SK-N-SH treated with all-trans-retinoic acid at 6 μM for 48 hours (cell line): ENCODE measurements at regions not wholly inside any gene's neighbourhood (a gene's known extent, or its start where the extent isn't known, plus 50 kb on each side); places are given as distances from the start of the nearest gene placed in this dataset.

Experiments
- ATAC-seq: fragments of 200-7000 bp; cut with Tn5 transposase; 3 replicates; pipeline ENCODE4 v1.9.1; 2020; ENCODE audit warnings: mild to moderate bottlenecking, moderate library complexity
- ARNTL ChIP-seq: fragments of 450-650 bp; formaldehyde crosslinking; IDR thresholded peaks from 2 replicates; pipeline ENCODE4 v1.5.0; 2020; ENCODE audit warnings: low read depth, mild to moderate bottlenecking, moderate library complexity, borderline replicate concordance
- BACH2 ChIP-seq: fragments of 250-450 bp; sonication (Bioruptor Pico); IDR thresholded peaks from 2 replicates; pipeline ENCODE4 v1.9.0; 2021; ENCODE audit warnings: mild to moderate bottlenecking, borderline replicate concordance
- CREB5 ChIP-seq: fragments of 250-450 bp; sonication (Bioruptor Pico); IDR thresholded peaks from 2 replicates; pipeline ENCODE4 v1.5.1; 2020; ENCODE audit warnings: low read depth, mild to moderate bottlenecking, moderate library complexity
- CSRNP3 ChIP-seq: fragments of 250-450 bp; sonication (Bioruptor Pico); IDR thresholded peaks from 2 replicates; pipeline ENCODE4 v1.5.1; 2021; ENCODE audit warnings: mild to moderate bottlenecking, moderate library complexity
- ESRRG ChIP-seq: fragments of 250-450 bp; sonication (Bioruptor Pico); IDR thresholded peaks from 2 replicates; pipeline ENCODE4 v1.6.1; 2021; ENCODE audit warnings: mild to moderate bottlenecking
- GLIS3 ChIP-seq: fragments of 250-450 bp; sonication (Bioruptor Pico); IDR thresholded peaks from 2 replicates; pipeline ENCODE4 v1.5.0; 2020; ENCODE audit warnings: mild to moderate bottlenecking, moderate library complexity
- ISL1 ChIP-seq: fragments of 250-450 bp; sonication (Bioruptor Pico); IDR thresholded peaks from 2 replicates; pipeline ENCODE4 v2.1.2; 2022; ENCODE audit warnings: mild to moderate bottlenecking, moderate library complexity
- PATZ1 ChIP-seq: fragments of 250-450 bp; sonication (Bioruptor Pico); IDR thresholded peaks from 2 replicates; pipeline ENCODE4 v1.8.0; 2020; ENCODE audit warnings: mild to moderate bottlenecking, moderate library complexity, borderline replicate concordance
- POU6F1 ChIP-seq: fragments of 250-450 bp; sonication (Bioruptor Pico); IDR thresholded peaks from 2 replicates; pipeline ENCODE4 v1.8.0; 2021; ENCODE audit warnings: low read depth, mild to moderate bottlenecking, moderate library complexity, borderline replicate concordance
- PPARA ChIP-seq: fragments of 250-450 bp; sonication (Bioruptor Pico); IDR thresholded peaks from 2 replicates; pipeline ENCODE4 v1.5.0; 2020; ENCODE audit warnings: mild to moderate bottlenecking, borderline replicate concordance
- RARB ChIP-seq: fragments of 250-450 bp; sonication (Bioruptor Pico); IDR thresholded peaks from 2 replicates; pipeline ENCODE4 v1.8.0; 2021; ENCODE audit warnings: mild to moderate bottlenecking, moderate library complexity
- SNAI2 ChIP-seq: fragments of 250-450 bp; sonication (Bioruptor Pico); IDR thresholded peaks from 2 replicates; pipeline ENCODE4 v1.5.0; 2020; ENCODE audit warnings: mild to moderate bottlenecking, moderate library complexity
- TCF4 ChIP-seq: fragments of 250-450 bp; sonication (Bioruptor Pico); IDR thresholded peaks from 2 replicates; pipeline ENCODE4 v1.8.0; 2021; ENCODE audit warnings: mild to moderate bottlenecking, moderate library complexity, borderline replicate concordance
- TSHZ2 ChIP-seq: fragments of 250-450 bp; sonication (Bioruptor Pico); IDR thresholded peaks from 2 replicates; pipeline ENCODE4 v1.5.0; 2020; ENCODE audit warnings: mild to moderate bottlenecking, moderate library complexity
- ZFP3 ChIP-seq: fragments of 250-450 bp; sonication (Bioruptor Pico); IDR thresholded peaks from 2 replicates; pipeline ENCODE4 v1.5.0; 2020; ENCODE audit warnings: mild to moderate bottlenecking, moderate library complexity
- ZNF70 ChIP-seq: fragments of 450-650 bp; formaldehyde crosslinking; IDR thresholded peaks from 2 replicates; pipeline ENCODE4 v1.5.0; 2020; ENCODE audit warnings: mild to moderate bottlenecking, moderate library complexity
- ZNF8 ChIP-seq: fragments of 450-650 bp; formaldehyde crosslinking; IDR thresholded peaks from 2 replicates; pipeline ENCODE4 v1.5.0; 2020; ENCODE audit warnings: mild to moderate bottlenecking, moderate library complexity

GRCh38 chr5:38138574-38138973, 119.8 kb upstream of the EGFLAM start:
- no peak for ATAC-seq
- TF ChIP-seq BACH2 (CRISPR knock-in tag), result no peak
- TF ChIP-seq ESRRG (CRISPR knock-in tag), result no peak
- no peak for TF ChIP-seq ZNF70 (CRISPR knock-in tag)
- no peak for TF ChIP-seq TSHZ2 (CRISPR knock-in tag)
- TF ChIP-seq ZNF8, result no peak
- TF ChIP-seq SNAI2 (CRISPR knock-in tag), result no peak
- TF ChIP-seq ARNTL (CRISPR knock-in tag), result no peak
- no peak for TF ChIP-seq PPARA
- TF ChIP-seq CREB5 (CRISPR knock-in tag), result no peak
- no peak for TF ChIP-seq ISL1 (CRISPR knock-in tag)

- TF ChIP-seq CSRNP3 (no peak), TSHZ2 (CRISPR knock-in tag) (no peak), RARB (CRISPR knock-in tag) (no peak), CREB5 (CRISPR knock-in tag) (no peak), TCF4 (CRISPR knock-in tag) (no peak), ZFP3 (no peak), ESRRG (CRISPR knock-in tag) (no peak), PPARA (no peak), GLIS3 (CRISPR knock-in tag) (no peak), PATZ1 (no peak), POU6F1 (CRISPR knock-in tag) (no peak), ARNTL (CRISPR knock-in tag) (no peak), ZNF8 (no peak)
- TF ChIP-seq, all 23 proteins: peak for 0
- no peak for ATAC-seq
Measured at GRCh38 chr5:38135486-38136039, 122.8 kb upstream of the EGFLAM start.
